SK-N-SH (cell line): ENCODE measurements at regions not wholly inside any gene's neighbourhood (a gene's known extent, or its start where the extent isn't known, plus 50 kb on each side); places are given as distances from the start of the nearest gene placed in this dataset.

ENCODE experiments used
- CTCF ChIA-PET: fragments of 300-600, 350-600 bp; formaldehyde crosslinking; extraction: SDS; loops from one replicate; lab custom pipeline; 2021; lab: Yijun Ruan, JAX
- POLR2A ChIA-PET: fragments of 350-600 bp; sonication (Branson Sonifier 250); formaldehyde crosslinking; extraction: SDS; loops from one replicate; lab custom pipeline; 2020; ENCODE audit warnings: antibody characterized with exemption, inconsistent platforms; lab: Yijun Ruan, JAX
- DNase-seq: peaks from one replicate; pipeline ENCODE4 v3.0.0; 2012
- H2AFZ ChIP-seq: fragments of 200-600 bp; sonication (generic); 2 replicates; pipeline ENCODE4 v1.8.1; 2016; ENCODE audit warnings: antibody characterized with exemption, mild to moderate bottlenecking, low read depth
- H3F3A ChIP-seq: fragments of 200-600 bp; sonication (generic); replicated peaks from 2 replicates; pipeline ENCODE3; 2016; ENCODE audit warnings: antibody characterized with exemption, mild to moderate bottlenecking; ENCODE audit not compliant: insufficient read depth
- H3K27ac ChIP-seq, 2 experiments: fragments of 200-500 bp in 1 of 2; fragments of 200-600 bp in 1 of 2; sonication (Bioruptor generic) in 1 of 2; sonication (generic), shearing (Covaris generic) in 1 of 2; 2 replicates each; pipeline versions ENCODE4 v1.5.1 to v1.6.1; 2014 to 2016; ENCODE audit warnings: low read depth in 2 of 2, inconsistent platforms in 1 of 2, low read length in 1 of 2, mild to moderate bottlenecking in 1 of 2, mixed read lengths in 1 of 2
- H3K27me3 ChIP-seq: fragments of 200-600 bp; sonication (generic), shearing (Covaris generic); 2 replicates; pipeline ENCODE4 v1.6.1; 2016; ENCODE audit warnings: mixed run types; ENCODE audit not compliant: insufficient read depth
- H3K36me3 ChIP-seq, 2 experiments: fragments of 200-500 bp in 1 of 2; fragments of 200-600 bp in 1 of 2; sonication (Bioruptor generic) in 1 of 2; sonication (generic) in 1 of 2; replicated peaks in 1 of 2; 2 replicates each; pipeline versions ENCODE3 to v1.5.1; 2014 to 2016; ENCODE audit warnings: low read length in 1 of 2, mild to moderate bottlenecking in 1 of 2; ENCODE audit not compliant: insufficient read depth in 2 of 2, control insufficient read depth in 1 of 2
- H3K4me1 ChIP-seq, 2 experiments: fragments of 200-500 bp in 1 of 2; fragments of 200-600 bp in 1 of 2; sonication (Bioruptor generic) in 1 of 2; sonication (generic), shearing (Covaris generic) in 1 of 2; 2 replicates each; pipeline versions ENCODE4 v1.5.1 to v1.6.1; 2014 to 2016; ENCODE audit warnings: low read depth in 1 of 2, low read length in 1 of 2, mixed run types in 1 of 2; ENCODE audit not compliant: insufficient read depth in 2 of 2, control insufficient read depth in 1 of 2
- H3K4me2 ChIP-seq: fragments of 200-600 bp; sonication (generic), shearing (Covaris generic); 2 replicates; pipeline ENCODE4 v1.6.1; 2017; ENCODE audit warnings: mixed run types
- H3K4me3 ChIP-seq, 2 experiments: fragments of 200-500 bp in 1 of 2; fragments of 200-600 bp in 1 of 2; sonication (Bioruptor generic) in 1 of 2; sonication (generic), shearing (Covaris generic) in 1 of 2; 2 replicates each; pipeline versions ENCODE4 v1.5.1 to v1.8.1; 2014 to 2016; ENCODE audit warnings: low read depth in 2 of 2, inconsistent platforms in 1 of 2, low read length in 1 of 2, mild to moderate bottlenecking in 1 of 2, mixed read lengths in 1 of 2, moderate library complexity in 1 of 2
- H3K79me2 ChIP-seq: fragments of 200-600 bp; sonication (generic); 2 replicates; pipeline ENCODE4 v1.8.1; 2017; ENCODE audit warnings: mild to moderate bottlenecking; ENCODE audit not compliant: insufficient read depth
- H3K9ac ChIP-seq: fragments of 200-600 bp; sonication (generic); 2 replicates; pipeline ENCODE4 v1.6.1; 2017; ENCODE audit warnings: mixed run types
- H3K9me2 ChIP-seq: fragments of 200-600 bp; sonication (generic); 2 replicates; pipeline ENCODE4 v1.6.1; 2017; ENCODE audit warnings: mixed run types
- H3K9me3 ChIP-seq: fragments of 200-600 bp; sonication (generic); 2 replicates; pipeline ENCODE4 v1.6.1; 2017; ENCODE audit warnings: mixed run types, mild to moderate bottlenecking, moderate library complexity
- H4K20me1 ChIP-seq: fragments of 200-600 bp; sonication (generic); 2 replicates; pipeline ENCODE4 v1.6.1; 2017; ENCODE audit warnings: mild to moderate bottlenecking, mixed run types; ENCODE audit not compliant: insufficient read depth
- CHD2 ChIP-seq: fragments of 150-350 bp; IDR thresholded peaks from 2 replicates; pipeline ENCODE4 v1.6.1; 2018; ENCODE audit warnings: low read length; ENCODE audit not compliant: partially characterized antibody
- ELF1 ChIP-seq: IDR thresholded peaks from 2 replicates; pipeline ENCODE4 v1.4.0; 2012
- EZH2phosphoT487 ChIP-seq: fragments of 200-600 bp; sonication (generic); IDR thresholded peaks from 2 replicates; pipeline ENCODE4 v1.6.1; 2017; ENCODE audit warnings: low read depth, mixed run types, mild to moderate bottlenecking, antibody characterized with exemption, moderate library complexity, borderline replicate concordance
- FOSL2 ChIP-seq: IDR thresholded peaks from 2 replicates; pipeline ENCODE4 v1.4.0; 2012; ENCODE audit warnings: low read depth, mild to moderate bottlenecking, moderate library complexity, borderline replicate concordance
- GATA2 ChIP-seq: sonication (generic); formaldehyde crosslinking; IDR thresholded peaks from 2 replicates; pipeline ENCODE4 v1.5.0; 2020; ENCODE audit warnings: mild to moderate bottlenecking, missing genetic modification reagents
- MEF2A ChIP-seq: IDR thresholded peaks from 2 replicates; pipeline ENCODE4 v1.4.0; 2012; ENCODE audit warnings: low read depth, borderline replicate concordance
- NRF1 ChIP-seq: IDR thresholded peaks from 2 replicates; pipeline ENCODE4 v1.6.1; 2012; ENCODE audit warnings: low read depth, mild to moderate bottlenecking, low read length
- RAD21 ChIP-seq: IDR thresholded peaks from 2 replicates; pipeline ENCODE4 v1.6.1; 2012; ENCODE audit warnings: mild to moderate bottlenecking, low read length
- REST ChIP-seq: IDR thresholded peaks from 2 replicates; pipeline ENCODE4 v1.6.1; 2012; ENCODE audit warnings: mild to moderate bottlenecking, low read depth, low read length, moderate library complexity
- RXRA ChIP-seq: IDR thresholded peaks from 2 replicates; pipeline ENCODE4 v1.4.0; 2012; ENCODE audit warnings: low read depth, mild to moderate bottlenecking, borderline replicate concordance
- SIN3A ChIP-seq: IDR thresholded peaks from 2 replicates; pipeline ENCODE4 v1.6.1; 2012; ENCODE audit warnings: low read depth, mild to moderate bottlenecking, low read length, moderate library complexity, borderline replicate concordance
- TAF1 ChIP-seq: IDR thresholded peaks from 2 replicates; pipeline ENCODE4 v1.6.1; 2012; ENCODE audit warnings: low read depth, mild to moderate bottlenecking, low read length, moderate library complexity, borderline replicate concordance
- TCF12 ChIP-seq: IDR thresholded peaks from 2 replicates; pipeline ENCODE4 v1.4.0; 2012
- TEAD4 ChIP-seq: IDR thresholded peaks from 2 replicates; pipeline ENCODE4 v1.4.0; 2012; ENCODE audit warnings: mild to moderate bottlenecking, borderline replicate concordance; ENCODE audit not compliant: insufficient read depth
- USF1 ChIP-seq: IDR thresholded peaks from 2 replicates; pipeline ENCODE4 v1.4.0; 2012; ENCODE audit warnings: low read depth, borderline replicate concordance
- WGBS: methylation state at CpG from one replicate; pipeline ENCODE4 v1.1.6; 2017; ENCODE audit warnings: low lambda C conversion rate; 5-methylcytosine and 5-hydroxymethylcytosine counted together
- TF ChIP-seq, protein P1 (sequence below): IDR thresholded peaks from 2 replicates; pipeline ENCODE4; 2012

DNA sequence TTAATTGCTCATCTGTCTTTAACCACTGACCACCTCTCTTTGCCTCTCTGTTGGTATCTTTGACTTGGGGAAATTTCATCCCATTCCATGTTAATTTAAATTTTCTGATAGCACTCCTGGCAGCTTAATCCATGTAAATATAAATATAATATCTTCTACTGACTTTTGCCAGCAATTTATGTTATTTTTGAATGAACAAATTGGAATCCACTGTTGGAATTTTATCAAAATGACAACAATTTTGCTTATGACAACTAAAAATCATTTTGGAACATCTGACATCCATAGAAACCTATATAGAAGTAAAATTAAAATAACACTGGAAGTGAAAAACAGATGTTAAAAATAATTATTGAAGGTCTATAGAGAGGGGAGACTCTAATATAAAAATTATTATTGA, 176.5 kb upstream of the AKR1E2 start:
- Histone ChIP-seq H3K79me2 (no peaks in the 10 kb centered on the region), H4K20me1 (no peaks in the 10 kb centered on the region), H3K9me3 (0 out of 2 replicates have a peak, but pooled peaks cover 4% of the 10 kb centered on the region), H3K36me3 (no peaks in the 10 kb centered on the region), H3F3A (peaks cover 10% of the 10 kb centered on the region)
- TF ChIP-seq ELF1 (no peak), USF1 (no peak), GATA2 (CRISPR knock-in tag) (no peak), MEF2A (no peak), TAF1 (no peak), SIN3A (no peak)
- TF ChIP-seq, all 33 proteins: peak for 0
- CTCF ChIA-PET, result no interaction called here
- no peaks in the 10 kb centered on the region for H3K9me2 ChIP-seq
- POLR2A ChIA-PET, result no interaction called here
- DNase-seq, result no peak
- no peak overlapping the region for H3K4me2 ChIP-seq
- H3K27me3 ChIP-seq, result no peaks in the 10 kb centered on the region
- peak overlapping the region in 1 of 2 experiments; percentile 49; a peak in 1 of 4 replicates for H3K27ac ChIP-seq
- H3K9ac ChIP-seq, result no peak overlapping the region
- no peak overlapping the region for H3K4me3 ChIP-seq
- peaks cover 3 to 17% of the 10 kb centered on the region in 2 experiments; a peak in 2 of 4 replicates for H3K4me1 ChIP-seq
- no peak overlapping the region for H2AFZ ChIP-seq

- H3K4me3 ChIP-seq, result no peak overlapping the region
- 100% methylated on average over 3 of the region's 3 CpGs for WGBS
- no peak overlapping the region for H3K27ac ChIP-seq
- ChIA-PET CTCF (no interaction called here), POLR2A (no interaction called here)
- no peaks in the 10 kb centered on the region for H3K79me2 ChIP-seq
- H2AFZ ChIP-seq, result no peak overlapping the region
- no peak overlapping the region for H3K4me2 ChIP-seq
- H3K9me2 ChIP-seq, result no peaks in the 10 kb centered on the region
- no peak for TF ChIP-seq CHD2
- no peak for TF ChIP-seq FOSL2
- DNase-seq, result no peak
- H3K27me3 ChIP-seq, result no peaks in the 10 kb centered on the region
- no peaks in the 10 kb centered on the region for H3K36me3 ChIP-seq
- peaks cover 3 to 15% of the 10 kb centered on the region in 2 experiments; a peak in 2 of 4 replicates for H3K4me1 ChIP-seq
- H3F3A ChIP-seq, result peaks cover 10% of the 10 kb centered on the region
- H3K9ac ChIP-seq, result no peak overlapping the region
- H3K9me3 ChIP-seq, result 0 out of 2 replicates have a peak, but pooled peaks cover 2% of the 10 kb centered on the region
- H4K20me1 ChIP-seq, result no peaks in the 10 kb centered on the region
Observed at GRCh38 chr10:4648999-4649398, 177.0 kb upstream of the AKR1E2 start.

GRCh38 chr10:4647109-4647785, 178.8 kb upstream of the AKR1E2 start:
- POLR2A ChIA-PET, result no interaction called here
- Histone ChIP-seq H3K36me3 (no peaks in the 10 kb centered on the region), H3K79me2 (no peaks in the 10 kb centered on the region), H3K9me2 (no peaks in the 10 kb centered on the region), H3K9me3 (no peaks in the 10 kb centered on the region), H3K9ac (no peak overlapping the region), H3K4me1 (peaks cover 3 to 15% of the 10 kb centered on the region in 2 experiments; a peak in 2 of 4 replicates), H4K20me1 (no peaks in the 10 kb centered on the region), H3K27ac (peak overlapping the region in 1 of 2 experiments; percentile 43; a peak in 1 of 4 replicates), H3K27me3 (no peaks in the 10 kb centered on the region), H3F3A (peaks cover 10% of the 10 kb centered on the region), H3K4me3 (no peak overlapping the region), H2AFZ (no peak overlapping the region), H3K4me2 (no peak overlapping the region)
- 98% methylated on average over 3 of the region's 3 CpGs for WGBS
- CTCF ChIA-PET, result interaction anchor here (0.7 kb wide), 1 partner anchor 8 kb away, joined by 3 read pairs; no protein-coding TSS in a partner anchor
- no peak for DNase-seq
- TF ChIP-seq EZH2phosphoT487 (no peak), RAD21 (no peak), MEF2A (no peak), TEAD4 (no peak), REST (no peak), TCF12 (no peak), NRF1 (no peak), FOSL2 (no peak), RXRA (no peak)
- TF ChIP-seq, protein P1, sequence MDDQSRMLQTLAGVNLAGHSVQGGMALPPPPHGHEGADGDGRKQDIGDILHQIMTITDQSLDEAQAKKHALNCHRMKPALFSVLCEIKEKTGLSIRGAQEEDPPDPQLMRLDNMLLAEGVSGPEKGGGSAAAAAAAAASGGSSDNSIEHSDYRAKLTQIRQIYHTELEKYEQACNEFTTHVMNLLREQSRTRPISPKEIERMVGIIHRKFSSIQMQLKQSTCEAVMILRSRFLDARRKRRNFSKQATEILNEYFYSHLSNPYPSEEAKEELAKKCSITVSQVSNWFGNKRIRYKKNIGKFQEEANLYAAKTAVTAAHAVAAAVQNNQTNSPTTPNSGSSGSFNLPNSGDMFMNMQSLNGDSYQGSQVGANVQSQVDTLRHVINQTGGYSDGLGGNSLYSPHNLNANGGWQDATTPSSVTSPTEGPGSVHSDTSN, result no peak
